ENCODE measurements at regions not wholly inside any gene's neighbourhood (a gene's known extent, or its start where the extent isn't known, plus 50 kb on each side); places are given as distances from the start of the nearest gene placed in this dataset.

GRCh38 chr22:48080316-48081165 is 1318.1 kb downstream of the TBC1D22A start:
- DNase-seq (ENCODE audit: insufficient read length, low spot score) (no peak), FAIRE-seq (no peak)
- TF ChIP-seq CTCF (IDR thresholded peaks at IDR 0.05; ENCODE audit: insufficient read depth, missing control alignments): no peak

- FAIRE-seq: no peak
- no peak for TF ChIP-seq CTCF (IDR thresholded peaks at IDR 0.05; ENCODE audit: insufficient read depth, missing control alignments)
These were observed 1317.2 kb downstream of the TBC1D22A start for GRCh38 chr22:48079505-48080290.

GRCh38 chr22:48078825-48079224 is 1316.4 kb downstream of the TBC1D22A start:
- no peak for TF ChIP-seq CTCF (IDR thresholded peaks at IDR 0.05; ENCODE audit: insufficient read depth, missing control alignments)
- FAIRE-seq (no peak), DNase-seq (ENCODE audit: insufficient read length, low spot score) (no peak)

More at GRCh38 chr22:48079505-48080290, 1317.2 kb downstream of the TBC1D22A start:
- DNase-seq (ENCODE audit: insufficient read length, low spot score): no peak

- FAIRE-seq (no peak), DNase-seq (ENCODE audit: insufficient read length, low spot score) (no peak)
- TF ChIP-seq CTCF (IDR thresholded peaks at IDR 0.05; ENCODE audit: insufficient read depth, missing control alignments): no peak
These were observed 1315.2 kb downstream of the TBC1D22A start for GRCh38 chr22:48077699-48078098.

GRCh38 chr22:48076008-48076407 is 1313.6 kb downstream of the TBC1D22A start:
- no peak for FAIRE-seq

GRCh38 chr22:48075604-48076003 is 1313.2 kb downstream of the TBC1D22A start:
- FAIRE-seq: no peak

More at GRCh38 chr22:48076008-48076407, 1313.6 kb downstream of the TBC1D22A start:
- TF ChIP-seq CTCF (IDR thresholded peaks at IDR 0.05; ENCODE audit: insufficient read depth, missing control alignments): no peak
- no peak for DNase-seq (ENCODE audit: insufficient read length, low spot score)

More at GRCh38 chr22:48075604-48076003, 1313.2 kb downstream of the TBC1D22A start:
- no peak for TF ChIP-seq CTCF (IDR thresholded peaks at IDR 0.05; ENCODE audit: insufficient read depth, missing control alignments)
- no peak for DNase-seq (ENCODE audit: insufficient read length, low spot score)

Measured in D721Med (cell line).